ENCODE measurements at regions not wholly inside any gene's neighbourhood (a gene's known extent, or its start where the extent isn't known, plus 50 kb on each side); places are given as distances from the start of the nearest gene placed in this dataset.

DNA sequence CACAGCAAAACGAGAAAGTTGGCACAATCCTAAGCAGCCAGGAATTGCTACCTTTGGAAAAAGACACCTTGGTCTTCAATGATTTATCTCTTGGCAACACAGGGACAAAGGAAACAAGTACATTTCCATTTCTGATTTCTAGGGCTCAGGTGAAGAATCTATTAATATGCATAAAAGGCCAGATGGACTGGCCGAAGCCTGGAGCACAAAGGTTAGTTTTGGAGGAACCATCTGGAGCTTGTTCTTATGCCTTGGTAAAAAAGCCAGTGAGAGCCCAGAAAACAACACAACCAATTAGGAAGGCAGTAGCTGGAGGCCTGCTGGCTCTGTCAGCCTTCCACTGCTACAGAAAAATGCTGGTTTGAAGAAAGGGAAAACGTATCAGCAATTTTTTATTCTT is 713.5 kb upstream of the API5 start:
- TF ChIP-seq, protein P1, sequence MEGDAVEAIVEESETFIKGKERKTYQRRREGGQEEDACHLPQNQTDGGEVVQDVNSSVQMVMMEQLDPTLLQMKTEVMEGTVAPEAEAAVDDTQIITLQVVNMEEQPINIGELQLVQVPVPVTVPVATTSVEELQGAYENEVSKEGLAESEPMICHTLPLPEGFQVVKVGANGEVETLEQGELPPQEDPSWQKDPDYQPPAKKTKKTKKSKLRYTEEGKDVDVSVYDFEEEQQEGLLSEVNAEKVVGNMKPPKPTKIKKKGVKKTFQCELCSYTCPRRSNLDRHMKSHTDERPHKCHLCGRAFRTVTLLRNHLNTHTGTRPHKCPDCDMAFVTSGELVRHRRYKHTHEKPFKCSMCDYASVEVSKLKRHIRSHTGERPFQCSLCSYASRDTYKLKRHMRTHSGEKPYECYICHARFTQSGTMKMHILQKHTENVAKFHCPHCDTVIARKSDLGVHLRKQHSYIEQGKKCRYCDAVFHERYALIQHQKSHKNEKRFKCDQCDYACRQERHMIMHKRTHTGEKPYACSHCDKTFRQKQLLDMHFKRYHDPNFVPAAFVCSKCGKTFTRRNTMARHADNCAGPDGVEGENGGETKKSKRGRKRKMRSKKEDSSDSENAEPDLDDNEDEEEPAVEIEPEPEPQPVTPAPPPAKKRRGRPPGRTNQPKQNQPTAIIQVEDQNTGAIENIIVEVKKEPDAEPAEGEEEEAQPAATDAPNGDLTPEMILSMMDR (IDR thresholded peaks at IDR 0.05) = no peak
- no peak for TF ChIP-seq POLR2A (IDR thresholded peaks at IDR 0.05)

Measured in transverse colon (tissue), 3 donors.